B cell (primary cell): ENCODE measurements at regions not wholly inside any gene's neighbourhood (a gene's known extent, or its start where the extent isn't known, plus 50 kb on each side); places are given as distances from the start of the nearest gene placed in this dataset.

Experiments used
- ATAC-seq: fragments of 200-7000 bp; cut with Tn5 transposase; one replicate; pipeline ENCODE4 v1.10.0; 2021; ENCODE audit warnings: low read depth, mild to moderate bottlenecking, moderate number of reproducible peaks, moderate library complexity
- CTCF ChIA-PET: fragments of 350-600 bp; sonication (Branson Sonifier 250); formaldehyde crosslinking; loops from one replicate; lab custom pipeline; 2021; ENCODE audit warnings: antibody characterized with exemption, inconsistent platforms; lab: Charles Lee
- POLR2A ChIA-PET: fragments of 350-600 bp; sonication (Branson Sonifier 250); formaldehyde crosslinking; loops from one replicate; lab custom pipeline; 2021; ENCODE audit warnings: antibody characterized with exemption; lab: Charles Lee
- DNase-seq: peaks from one replicate; pipeline ENCODE4 v3.0.0; 2013
- H2AFZ ChIP-seq: 2 replicates; pipeline ENCODE4 v1.6.1; 2012; ENCODE audit warnings: mild to moderate bottlenecking, low read depth, low read length; ENCODE audit not compliant: insufficient read depth, poor library complexity, severe bottlenecking
- H3K27ac ChIP-seq, 2 donors: 1 replicate in 1 of 2; 2 replicates in 1 of 2; pipeline ENCODE4 v1.5.1; 2012 to 2013; ENCODE audit warnings: low read length in 2 of 2, mild to moderate bottlenecking in 2 of 2, moderate library complexity in 1 of 2
- H3K27me3 ChIP-seq, 4 experiments: fragments of 200-600 bp in 1 of 4; sonication (generic) in 1 of 4; replicated peaks in 1 of 4; 1 replicate in 2 of 4; 2 replicates in 2 of 4; pipeline versions ENCODE4 v1.6.1 to v1.7.0; 2013 to 2016; ENCODE audit warnings: low read length in 3 of 4, mild to moderate bottlenecking in 2 of 4, mixed read lengths in 1 of 4, moderate library complexity in 1 of 4; ENCODE audit not compliant: insufficient read depth in 4 of 4, control insufficient read depth in 3 of 4; ENCODE audit errors: control extremely low read depth in 1 of 4
- H3K36me3 ChIP-seq, 2 experiments: replicated peaks in 1 of 2; 1 replicate in 1 of 2; 2 replicates in 1 of 2; pipeline versions ENCODE4 v1.6.1 to v1.7.1; 2013; ENCODE audit warnings: low read length in 1 of 2; ENCODE audit not compliant: insufficient read depth in 2 of 2, control insufficient read depth in 1 of 2; ENCODE audit errors: control extremely low read depth in 1 of 2, extremely low read depth in 1 of 2
- H3K4me1 ChIP-seq, 2 donors: fragments of 200-600 bp in 1 of 2; sonication (generic) in 1 of 2; 1 replicate in 1 of 2; 2 replicates in 1 of 2; pipeline versions ENCODE4 v1.5.1 to v1.6.1; 2013 to 2017; ENCODE audit warnings: low read length in 2 of 2; ENCODE audit not compliant: control insufficient read depth in 2 of 2, insufficient read depth in 2 of 2
- H3K4me2 ChIP-seq: replicated peaks from 2 replicates; pipeline ENCODE3; 2012; ENCODE audit warnings: mild to moderate bottlenecking, low read depth, low read length; ENCODE audit not compliant: poor library complexity, severe bottlenecking
- H3K4me3 ChIP-seq, 5 experiments: fragments of 200-600 bp in 1 of 5; sonication (generic) in 1 of 5; 1 replicate in 3 of 5; 2 replicates in 2 of 5; pipeline versions ENCODE4 v1.5.1 to v1.7.0; 2011 to 2016; ENCODE audit warnings: low read length in 4 of 5, mild to moderate bottlenecking in 4 of 5, low read depth in 2 of 5, control low read depth in 1 of 5, moderate library complexity in 1 of 5; ENCODE audit not compliant: insufficient read depth in 1 of 5; ENCODE audit errors: control extremely low read depth in 1 of 5, extremely low read depth in 1 of 5
- H3K79me2 ChIP-seq: fragments of 200-600 bp; sonication (generic); one replicate; pipeline ENCODE4 v1.6.0; 2016; ENCODE audit warnings: low read length; ENCODE audit not compliant: control insufficient read depth, insufficient read depth
- H3K9ac ChIP-seq: fragments of 200-600 bp; sonication (generic); 2 replicates; pipeline ENCODE4 v1.6.1; 2017; ENCODE audit warnings: mild to moderate bottlenecking, low read length, moderate library complexity
- H3K9me3 ChIP-seq, 3 donors: one replicate each; pipeline versions ENCODE4 v1.6.1 to v1.7.1; 2013; ENCODE audit warnings: low read length in 2 of 3; ENCODE audit not compliant: control insufficient read depth in 2 of 3, insufficient read depth in 1 of 3; ENCODE audit errors: control extremely low read depth in 1 of 3
- H4K20me1 ChIP-seq: 2 replicates; pipeline ENCODE4 v1.6.0; 2012; ENCODE audit warnings: mild to moderate bottlenecking, low read length; ENCODE audit not compliant: insufficient read depth, control insufficient read depth, poor library complexity, severe bottlenecking
- H3K27ac Mint-ChIP-seq: one replicate; pipeline ENCODE4 v1.8.0; 2021; ENCODE audit warnings: mixed read lengths
- H3K27me3 Mint-ChIP-seq: one replicate; pipeline ENCODE4 v1.8.0; 2021; ENCODE audit warnings: mixed read lengths
- H3K4me1 Mint-ChIP-seq: one replicate; pipeline ENCODE4 v1.8.0; 2021; ENCODE audit warnings: mixed read lengths
- H3K4me3 Mint-ChIP-seq: one replicate; pipeline ENCODE4 v1.8.0; 2021; ENCODE audit warnings: mixed read lengths
- H3K9me3 Mint-ChIP-seq: one replicate; pipeline ENCODE4 v1.8.0; 2022; ENCODE audit warnings: mixed read lengths; ENCODE audit not compliant: insufficient read depth
- CTCF ChIP-seq: fragments of 200-600 bp; IDR thresholded peaks from one replicate; pipeline ENCODE4 v1.8.0; 2022; ENCODE audit warnings: antibody characterized with exemption, mild to moderate bottlenecking
- EZH2 ChIP-seq: IDR thresholded peaks from 2 replicates; pipeline ENCODE4 v1.6.1; 2012; ENCODE audit warnings: borderline replicate concordance, low read depth, mild to moderate bottlenecking, moderate library complexity, low read length; ENCODE audit not compliant: insufficient read depth, poor library complexity, severe bottlenecking
- WGBS: methylation state at CpG from one replicate; pipeline ENCODE4 v1.1.5; 2013; ENCODE audit warnings: missing lambda C conversion rate; ENCODE audit not compliant: insufficient coverage; 5-methylcytosine and 5-hydroxymethylcytosine counted together
- intact Hi-C: fragments of 100-400 bp; cut with micrococcal nuclease; formaldehyde crosslinking; loops from one replicate; pipeline ENCODE4 v1.10.0; 2022

- H3K36me3 ChIP-seq, result no peaks in the 10 kb centered on the region
- no peak for DNase-seq
- no peaks in the 10 kb centered on the region for H3K9me3 ChIP-seq
- intact Hi-C loops, result no loop called here
- Mint-ChIP-seq H3K27ac (no peak overlapping the region), H3K27me3 (peaks cover 4% of the 10 kb centered on the region), H3K9me3 (no peaks in the 10 kb centered on the region), H3K4me3 (no peak overlapping the region), H3K4me1 (no peaks in the 10 kb centered on the region)
- no peak for ATAC-seq
- H3K4me1 ChIP-seq, result no peaks in the 10 kb centered on the region
- no peaks in the 10 kb centered on the region for H4K20me1 ChIP-seq
- H3K4me3 ChIP-seq, result no peak overlapping the region
- H3K79me2 ChIP-seq, result no peaks in the 10 kb centered on the region
- H3K27me3 ChIP-seq, result peaks cover 0 to 3% (median 0%) of the 10 kb centered on the region in 4 experiments
- H2AFZ ChIP-seq, result no peak overlapping the region
- ChIA-PET POLR2A (no interaction called here), CTCF (no interaction called here)
- WGBS, result 77% methylated on average over 2 of the region's 4 CpGs
- H3K9ac ChIP-seq, result no peak overlapping the region
- TF ChIP-seq EZH2 (no peak), CTCF (no peak)
- H3K4me2 ChIP-seq, result no peak overlapping the region
- no peak overlapping the region for H3K27ac ChIP-seq
Observed at GRCh38 chr16:9406038-9406712, 314.7 kb downstream of the HAPSTR1 start.

- ATAC-seq (no peak), DNase-seq (no peak)
- Histone ChIP-seq H3K79me2 (no peaks in the 10 kb centered on the region), H2AFZ (no peak overlapping the region), H3K4me1 (no peaks in the 10 kb centered on the region), H3K4me2 (no peak overlapping the region), H3K36me3 (no peaks in the 10 kb centered on the region), H4K20me1 (no peaks in the 10 kb centered on the region), H3K27ac (no peak overlapping the region), H3K27me3 (peaks cover 0 to 3% (median 0%) of the 10 kb centered on the region in 4 experiments), H3K9ac (no peak overlapping the region), H3K4me3 (no peak overlapping the region), H3K9me3 (no peaks in the 10 kb centered on the region)
- no peak overlapping the region for H3K27ac Mint-ChIP-seq
- peaks cover 9% of the 10 kb centered on the region for H3K27me3 Mint-ChIP-seq
- intact Hi-C loops, result no loop called here
- H3K4me1 Mint-ChIP-seq, result no peaks in the 10 kb centered on the region
- CTCF ChIA-PET, result no interaction called here
- H3K4me3 Mint-ChIP-seq, result no peak overlapping the region
- POLR2A ChIA-PET, result no interaction called here
- H3K9me3 Mint-ChIP-seq, result no peaks in the 10 kb centered on the region
- WGBS, result 61% methylated on average over 3 of the region's 6 CpGs
- TF ChIP-seq EZH2 (no peak), CTCF (no peak)
Observed at GRCh38 chr16:9407206-9407758, 315.8 kb downstream of the HAPSTR1 start.
